K562 (cell line): ENCODE measurements at regions not wholly inside any gene's neighbourhood (a gene's known extent, or its start where the extent isn't known, plus 50 kb on each side); places are given as distances from the start of the nearest gene placed in this dataset.

Source experiments
- ATAC-seq: fragments of 200-7000 bp; cut with Tn5 transposase; 3 replicates; pipeline ENCODE4 v1.9.1; 2020; ENCODE audit warnings: moderate library complexity
- BruUV-seq: library from RNA; stranded (reverse); fragments of 400-500 nt; replicated peaks from 2 replicates; lab custom pipeline; 2021; lab: Mats Ljungman, UMichigan
- CTCF ChIA-PET: fragments of 300-600 bp; formaldehyde crosslinking; extraction: SDS; loops from one replicate; lab custom pipeline; 2021; ENCODE audit warnings: low intra/inter-chr PET ratio; lab: Yijun Ruan, JAX
- POLR2A ChIA-PET: fragments of 300-600, 350-650 bp; sonication (Branson Sonifier 250); formaldehyde crosslinking; extraction: SDS; loops from one replicate; lab custom pipeline; 2021; ENCODE audit warnings: antibody characterized with exemption, inconsistent platforms; lab: Yijun Ruan, JAX
- DNase-seq, 4 experiments: peaks; one replicate each; pipeline versions ENCODE4 v3.0.0 to v3.0.0-alpha.2; 2011 to 2018; ENCODE audit warnings: low spot score in 3 of 4, mixed read lengths in 3 of 4; ENCODE audit errors: extremely low read depth in 1 of 4
- FAIRE-seq: peaks from 2 replicates; lab custom pipeline; 2011; peaks lifted over from hg19 to GRCh38; lab: Jason Lieb, UNC
- H2AFZ ChIP-seq: 2 replicates; pipeline ENCODE4 v1.6.0; 2011; ENCODE audit warnings: low read depth, low read length, control low read depth, inconsistent platforms
- H3K27ac ChIP-seq: fragments of 200-600 bp; 3 replicates; pipeline ENCODE4 v1.8.0; 2011; ENCODE audit warnings: low read depth, mild to moderate bottlenecking, control low read depth, inconsistent platforms, low read length, moderate library complexity, mixed read lengths; ENCODE audit errors: extremely low read depth
- H3K27me3 ChIP-seq, 2 experiments: fragments of 300-600 bp in 1 of 2; 2 replicates in 1 of 2; 3 replicates in 1 of 2; pipeline versions ENCODE4 v1.6.0 to v1.8.0; 2011; ENCODE audit warnings: inconsistent platforms in 2 of 2, low read length in 2 of 2, mild to moderate bottlenecking in 1 of 2, mixed read lengths in 1 of 2, moderate library complexity in 1 of 2; ENCODE audit not compliant: control insufficient read depth in 2 of 2, insufficient read depth in 2 of 2
- H3K36me3 ChIP-seq: fragments of 300-600 bp; 3 replicates; pipeline ENCODE4 v1.8.0; 2011; ENCODE audit warnings: mild to moderate bottlenecking, low read length, inconsistent platforms; ENCODE audit not compliant: control insufficient read depth, insufficient read depth
- H3K4me1 ChIP-seq, 2 experiments: fragments of 200-600 bp in 1 of 2; replicated peaks in 1 of 2; 2 replicates in 1 of 2; 3 replicates in 1 of 2; pipeline versions ENCODE4 v1.5.1 to v1.8.0; 2011; ENCODE audit warnings: inconsistent platforms in 2 of 2, low read length in 2 of 2, mild to moderate bottlenecking in 1 of 2, mixed read lengths in 1 of 2, moderate library complexity in 1 of 2; ENCODE audit not compliant: control insufficient read depth in 2 of 2, insufficient read depth in 2 of 2
- H3K4me2 ChIP-seq: 2 replicates; pipeline ENCODE4 v1.6.1; 2011; ENCODE audit warnings: low read length, control low read depth, inconsistent platforms, mixed read lengths; ENCODE audit not compliant: insufficient read depth
- H3K4me3 ChIP-seq: fragments of 200-600 bp; sonication (generic), shearing (Covaris generic); 2 replicates; pipeline ENCODE4 v1.5.1; 2016; ENCODE audit warnings: control low read depth, inconsistent platforms
- H3K79me2 ChIP-seq: fragments of 200-600 bp; 3 replicates; pipeline ENCODE4 v1.8.0; 2011; ENCODE audit warnings: low read length, inconsistent platforms; ENCODE audit not compliant: control insufficient read depth, insufficient read depth
- H3K9ac ChIP-seq, 2 experiments: 2 replicates each; pipeline versions ENCODE4 v1.6.0 to v1.6.1; 2011; ENCODE audit warnings: low read depth in 2 of 2, low read length in 2 of 2, control low read depth in 1 of 2, inconsistent platforms in 1 of 2, mild to moderate bottlenecking in 1 of 2, mixed read lengths in 1 of 2; ENCODE audit not compliant: insufficient read depth in 1 of 2
- H3K9me1 ChIP-seq: one replicate; pipeline ENCODE4 v1.6.0; 2011; ENCODE audit warnings: inconsistent platforms, mild to moderate bottlenecking, low read length, moderate library complexity; ENCODE audit not compliant: control insufficient read depth, insufficient read depth
- H3K9me3 ChIP-seq: replicated peaks from 2 replicates; pipeline ENCODE4 v1.5.1; 2011; ENCODE audit warnings: low read depth, low read length, inconsistent platforms; ENCODE audit not compliant: control insufficient read depth, insufficient read depth
- H4K20me1 ChIP-seq: replicated peaks from 2 replicates; pipeline ENCODE4 v1.6.1; 2011; ENCODE audit warnings: low read length, inconsistent platforms, mixed read lengths; ENCODE audit not compliant: control insufficient read depth, insufficient read depth
- BRD4 ChIP-seq: fragments of 200-600 bp; sonication (generic); IDR thresholded peaks from 2 replicates; pipeline ENCODE4 v1.6.1; 2017; ENCODE audit warnings: inconsistent platforms
- E2F3 ChIP-seq: fragments of 250-450 bp; sonication (Bioruptor Pico); IDR thresholded peaks from 2 replicates; pipeline ENCODE4 v1.4.0; 2020; ENCODE audit warnings: mild to moderate bottlenecking
- MIER1 ChIP-seq: fragments of 450-650 bp; IDR thresholded peaks from 2 replicates; pipeline ENCODE4 v1.6.1; 2016; ENCODE audit warnings: antibody characterized with exemption, mild to moderate bottlenecking, low read depth
- NR0B1 ChIP-seq: fragments of 450-650 bp; IDR thresholded peaks from one replicate; pipeline ENCODE4 v1.6.1; 2018; ENCODE audit warnings: mild to moderate bottlenecking, moderate library complexity; ENCODE audit not compliant: partially characterized antibody
- NR2C2 ChIP-seq, 2 experiments: fragments of 200-800 bp in 1 of 2; sonication (Bioruptor generic) in 1 of 2; sonication (generic) in 1 of 2; formaldehyde crosslinking in 1 of 2; IDR thresholded peaks; 2 replicates each; pipeline versions ENCODE4 v1.6.1 to v1.8.0; 2016 to 2022; ENCODE audit warnings: mild to moderate bottlenecking in 1 of 2, missing compliant biosample characterization in 1 of 2, missing genetic modification characterization in 1 of 2, missing genetic modification reagents in 1 of 2
- PTRF ChIP-seq: fragments of 450-650 bp; IDR thresholded peaks from 2 replicates; pipeline ENCODE4 v1.6.1; 2016; ENCODE audit warnings: mild to moderate bottlenecking, missing genetic modification characterization, missing compliant biosample characterization
- RBM39 ChIP-seq: fragments of 200-400 bp; formaldehyde crosslinking; optimal IDR thresholded peaks from 2 replicates; pipeline ENCODE3; 2018; ENCODE audit warnings: low read depth, low read length
- SIN3A ChIP-seq, 2 experiments: fragments of 150-350 bp in 1 of 2; IDR thresholded peaks; 2 replicates each; pipeline ENCODE4 v1.6.1; 2011 to 2016; ENCODE audit warnings: borderline replicate concordance in 2 of 2, low read depth in 2 of 2, low read length in 2 of 2, mild to moderate bottlenecking in 2 of 2, moderate library complexity in 2 of 2; ENCODE audit not compliant: control insufficient read depth in 1 of 2
- SNRNP70 ChIP-seq: fragments of 200-400 bp; formaldehyde crosslinking; optimal IDR thresholded peaks from 2 replicates; pipeline ENCODE3; 2017; ENCODE audit warnings: low read depth, low read length
- SRSF9 ChIP-seq: fragments of 200-400 bp; formaldehyde crosslinking; IDR thresholded peaks from 2 replicates; pipeline ENCODE4 v1.6.1; 2017; ENCODE audit warnings: low read depth, low read length, borderline replicate concordance
- YBX1 ChIP-seq: fragments of 450-650 bp; IDR thresholded peaks from 2 replicates; pipeline ENCODE4 v1.7.1; 2016; ENCODE audit warnings: mild to moderate bottlenecking
- ZNF224 ChIP-seq: sonication (generic); formaldehyde crosslinking; IDR thresholded peaks from 2 replicates; pipeline ENCODE4 v1.8.0; 2022; ENCODE audit warnings: mild to moderate bottlenecking, missing genetic modification reagents
- ZNF311 ChIP-seq: fragments of 250-450 bp; sonication (Bioruptor Pico); IDR thresholded peaks from 2 replicates; pipeline ENCODE4 v1.4.0; 2020; ENCODE audit warnings: mild to moderate bottlenecking, moderate library complexity
- ZNF592 ChIP-seq: fragments of 450-650 bp; IDR thresholded peaks from 2 replicates; pipeline ENCODE4 v1.6.1; 2017; ENCODE audit warnings: antibody characterized with exemption, mild to moderate bottlenecking
- WGBS: fragments of 100-300 bp; shearing (Covaris generic); methylation state at CpG from one replicate; pipeline ENCODE4 v1.1.6; 2016; ENCODE audit warnings: low coverage, mixed read lengths; ENCODE audit not compliant: insufficient coverage; ENCODE audit errors: missing lambda C conversion rate; 5-methylcytosine and 5-hydroxymethylcytosine counted together
- in situ Hi-C: fragments of 300-500 bp; cut with MboI; formaldehyde crosslinking; loops from 4 replicates; pipeline ENCODE4 v1.15.0; 2018; ENCODE audit warnings: inconsistent platforms, mixed read lengths
- intact Hi-C: fragments of 100-400 bp; cut with micrococcal nuclease; formaldehyde crosslinking; loops from 2 replicates; pipeline ENCODE4 v1.14.2; 2022
- TF ChIP-seq, protein P1 (sequence below): fragments of 450-650 bp; formaldehyde crosslinking; IDR thresholded peaks from 2 replicates; pipeline ENCODE4 v1.4.0; 2022; ENCODE audit warnings: mild to moderate bottlenecking, moderate library complexity
- TF ChIP-seq, protein P2 (sequence below): fragments of 200-800 bp; sonication (Bioruptor generic); IDR thresholded peaks from 2 replicates; pipeline ENCODE4 v1.6.1; 2017; ENCODE audit warnings: missing genetic modification characterization, missing compliant biosample characterization

DNA sequence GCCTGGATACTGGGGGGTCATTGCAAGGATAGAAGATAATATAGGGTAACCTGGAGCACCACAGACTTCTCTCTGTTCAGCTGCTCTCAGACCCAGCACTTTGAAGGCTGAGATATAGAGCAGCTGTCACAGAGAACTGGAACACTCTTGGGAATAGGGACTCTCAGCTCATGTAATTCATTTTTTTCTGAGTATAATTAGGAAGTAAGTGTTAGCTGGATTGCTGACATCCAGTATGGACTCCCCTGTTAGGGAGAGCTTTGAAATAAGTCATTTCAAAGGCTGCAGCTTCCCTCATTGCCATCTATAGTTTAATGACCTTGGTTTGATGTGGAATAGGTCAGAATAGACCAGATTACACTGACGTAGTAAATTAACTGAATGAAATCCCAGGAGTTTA is 120.8 kb upstream of the POU2AF2 start:
- CTCF ChIA-PET: no interaction called here
- 0% methylated on average over 1 of the region's 1 CpG for WGBS
- in situ Hi-C loops: no loop called here
- TF ChIP-seq NR2C2 (CRISPR knock-in tag; IDR thresholded peaks at IDR 0.05) (no peak), NR2C2 (tag; IDR thresholded peaks at IDR 0.05) (no peak), ZNF592 (no peak), YBX1 (no peak), NR0B1 (no peak), ZNF311 (no peak), SNRNP70 (no peak), PTRF (tag) (no peak), E2F3 (no peak), SRSF9 (no peak), RBM39 (no peak), MIER1 (no peak), ZNF224 (no peak), SIN3A (IDR thresholded peaks at IDR 0.05; ENCODE audit: borderline replicate concordance in 2 of 2, control insufficient read depth in 1 of 2, low read depth in 2 of 2, low read length in 2 of 2) (no peak), BRD4 (no peak)
- TF ChIP-seq, protein P1, sequence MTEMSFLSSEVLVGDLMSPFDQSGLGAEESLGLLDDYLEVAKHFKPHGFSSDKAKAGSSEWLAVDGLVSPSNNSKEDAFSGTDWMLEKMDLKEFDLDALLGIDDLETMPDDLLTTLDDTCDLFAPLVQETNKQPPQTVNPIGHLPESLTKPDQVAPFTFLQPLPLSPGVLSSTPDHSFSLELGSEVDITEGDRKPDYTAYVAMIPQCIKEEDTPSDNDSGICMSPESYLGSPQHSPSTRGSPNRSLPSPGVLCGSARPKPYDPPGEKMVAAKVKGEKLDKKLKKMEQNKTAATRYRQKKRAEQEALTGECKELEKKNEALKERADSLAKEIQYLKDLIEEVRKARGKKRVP: no peak
- TF ChIP-seq, protein P2, sequence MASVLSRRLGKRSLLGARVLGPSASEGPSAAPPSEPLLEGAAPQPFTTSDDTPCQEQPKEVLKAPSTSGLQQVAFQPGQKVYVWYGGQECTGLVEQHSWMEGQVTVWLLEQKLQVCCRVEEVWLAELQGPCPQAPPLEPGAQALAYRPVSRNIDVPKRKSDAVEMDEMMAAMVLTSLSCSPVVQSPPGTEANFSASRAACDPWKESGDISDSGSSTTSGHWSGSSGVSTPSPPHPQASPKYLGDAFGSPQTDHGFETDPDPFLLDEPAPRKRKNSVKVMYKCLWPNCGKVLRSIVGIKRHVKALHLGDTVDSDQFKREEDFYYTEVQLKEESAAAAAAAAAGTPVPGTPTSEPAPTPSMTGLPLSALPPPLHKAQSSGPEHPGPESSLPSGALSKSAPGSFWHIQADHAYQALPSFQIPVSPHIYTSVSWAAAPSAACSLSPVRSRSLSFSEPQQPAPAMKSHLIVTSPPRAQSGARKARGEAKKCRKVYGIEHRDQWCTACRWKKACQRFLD (CRISPR knock-in tag): no peak

More for the DNA sequence above, 120.8 kb upstream of the POU2AF2 start:
- FAIRE-seq: no peak
- Histone ChIP-seq H3K27me3 (no peaks in the 10 kb centered on the region), H3K4me1 (no peaks in the 10 kb centered on the region), H3K4me3 (no peak overlapping the region), H4K20me1 (no peaks in the 10 kb centered on the region), H3K79me2 (no peaks in the 10 kb centered on the region), H3K36me3 (no peaks in the 10 kb centered on the region), H3K27ac (no peak overlapping the region), H3K9ac (no peak overlapping the region), H3K9me1 (no peaks in the 10 kb centered on the region), H3K4me2 (no peak overlapping the region), H2AFZ (no peak overlapping the region), H3K9me3 (peaks cover 3% of the 10 kb centered on the region; the same call in 1 of the 2 replicates)
- BruUV-seq: no TSS peak
- intact Hi-C loops: no loop called here
- POLR2A ChIA-PET: no interaction called here
- DNase-seq: no peak
- ATAC-seq: no peak
